ENCODE measurements at regions not wholly inside any gene's neighbourhood (a gene's known extent, or its start where the extent isn't known, plus 50 kb on each side); places are given as distances from the start of the nearest gene placed in this dataset.

- H3K4me3 ChIP-seq (ENCODE audit: low read depth, low read length): no peak overlapping the region
- DNase-seq (ENCODE audit: low read depth): no peak
- no peak for TF ChIP-seq CTCF (IDR thresholded peaks at IDR 0.05; ENCODE audit: insufficient read depth, low read depth, low read length, missing control alignments)
Measured at GRCh38 chr3:76096836-76097588, 311.7 kb upstream of the ZNF717 start.

GRCh38 chr3:76097589-76097969 lies 312.2 kb upstream of the ZNF717 start:
- H3K4me3 ChIP-seq (ENCODE audit: low read depth, low read length): no peak overlapping the region
- no peak for TF ChIP-seq CTCF (IDR thresholded peaks at IDR 0.05; ENCODE audit: insufficient read depth, low read depth, low read length, missing control alignments)
- no peak for DNase-seq (ENCODE audit: low read depth)

- no peak for DNase-seq (ENCODE audit: low read depth)
- TF ChIP-seq CTCF (IDR thresholded peaks at IDR 0.05; ENCODE audit: insufficient read depth, low read depth, low read length, missing control alignments): no peak
Measured at GRCh38 chr3:76099956-76100355, 314.6 kb upstream of the ZNF717 start.

GRCh38 chr3:76107935-76108570 lies 322.7 kb upstream of the ZNF717 start:
- peak; percentile 59 for TF ChIP-seq CTCF (IDR thresholded peaks at IDR 0.05; ENCODE audit: insufficient read depth, low read depth, low read length, missing control alignments)
- DNase-seq (ENCODE audit: low read depth): peak; percentile 34
- H3K4me3 ChIP-seq (ENCODE audit: low read depth, low read length): no peak overlapping the region

More at GRCh38 chr3:76099956-76100355, 314.6 kb upstream of the ZNF717 start:
- H3K4me3 ChIP-seq (ENCODE audit: low read depth, low read length): no peak overlapping the region

- no peak for DNase-seq (ENCODE audit: low read depth)
- no peak for TF ChIP-seq CTCF (IDR thresholded peaks at IDR 0.05; ENCODE audit: insufficient read depth, low read depth, low read length, missing control alignments)
- H3K4me3 ChIP-seq (ENCODE audit: low read depth, low read length): no peak overlapping the region
Measured at GRCh38 chr3:76111808-76112207, 326.5 kb upstream of the ZNF717 start.

- DNase-seq (ENCODE audit: low read depth): peak; percentile 12
- TF ChIP-seq CTCF (IDR thresholded peaks at IDR 0.05; ENCODE audit: insufficient read depth, low read depth, low read length, missing control alignments): no peak
- H3K4me3 ChIP-seq (ENCODE audit: low read depth, low read length): no peak overlapping the region
Measured at GRCh38 chr3:76122007-76122406, 336.7 kb upstream of the ZNF717 start.
